ENCODE measurements at regions not wholly inside any gene's neighbourhood (a gene's known extent, or its start where the extent isn't known, plus 50 kb on each side); places are given as distances from the start of the nearest gene placed in this dataset.

GRCh38 chrX:9149501-9150245 is 115.7 kb upstream of the FAM9B start:
- Histone ChIP-seq H3K4me1 (no peaks in the 10 kb centered on the region), H3K36me3 (no peaks in the 10 kb centered on the region), H3K27me3 (no peaks in the 10 kb centered on the region), H3K9me3 (no peaks in the 10 kb centered on the region), H3K4me3 (ENCODE audit: low read depth, low read length) (no peak overlapping the region)
- DNase-seq, result no peak
- no peak for TF ChIP-seq CTCF (IDR thresholded peaks at IDR 0.05; ENCODE audit: low read depth, low read length)

GRCh38 chrX:9151772-9152307 is 117.9 kb upstream of the FAM9B start:
- Histone ChIP-seq H3K4me1 (no peaks in the 10 kb centered on the region), H3K27me3 (no peaks in the 10 kb centered on the region), H3K9me3 (no peaks in the 10 kb centered on the region), H3K4me3 (ENCODE audit: low read depth, low read length) (no peak overlapping the region), H3K36me3 (no peaks in the 10 kb centered on the region)
- no peak for TF ChIP-seq CTCF (IDR thresholded peaks at IDR 0.05; ENCODE audit: low read depth, low read length)
- DNase-seq, result no peak

- H3K27me3 ChIP-seq, result no peaks in the 10 kb centered on the region
- H3K36me3 ChIP-seq, result no peaks in the 10 kb centered on the region
- H3K4me1 ChIP-seq, result no peaks in the 10 kb centered on the region
- H3K4me3 ChIP-seq (ENCODE audit: low read depth, low read length), result no peak overlapping the region
- no peak for DNase-seq
- no peaks in the 10 kb centered on the region for H3K9me3 ChIP-seq
- no peak for TF ChIP-seq CTCF (IDR thresholded peaks at IDR 0.05; ENCODE audit: low read depth, low read length)
These were observed 119.4 kb upstream of the FAM9B start for GRCh38 chrX:9153300-9153699.

- no peaks in the 10 kb centered on the region for H3K27me3 ChIP-seq
- no peak overlapping the region for H3K4me3 ChIP-seq (ENCODE audit: low read depth, low read length)
- H3K36me3 ChIP-seq, result no peaks in the 10 kb centered on the region
- no peak for TF ChIP-seq CTCF (IDR thresholded peaks at IDR 0.05; ENCODE audit: low read depth, low read length)
- no peaks in the 10 kb centered on the region for H3K9me3 ChIP-seq
- H3K4me1 ChIP-seq, result no peaks in the 10 kb centered on the region
- no peak for DNase-seq
These were observed 124.7 kb upstream of the FAM9B start for GRCh38 chrX:9158611-9159010.

- Histone ChIP-seq H3K27me3 (no peaks in the 10 kb centered on the region), H3K9me3 (no peaks in the 10 kb centered on the region), H3K4me3 (ENCODE audit: low read depth, low read length) (no peak overlapping the region), H3K36me3 (no peaks in the 10 kb centered on the region), H3K4me1 (no peaks in the 10 kb centered on the region)
- no peak for TF ChIP-seq CTCF (IDR thresholded peaks at IDR 0.05; ENCODE audit: low read depth, low read length)
- DNase-seq, result no peak
These were observed 126.9 kb upstream of the FAM9B start for GRCh38 chrX:9160698-9161329.

GRCh38 chrX:9162698-9163097 is 128.8 kb upstream of the FAM9B start:
- H3K4me3 ChIP-seq (ENCODE audit: low read depth, low read length), result no peak overlapping the region
- TF ChIP-seq CTCF (IDR thresholded peaks at IDR 0.05; ENCODE audit: low read depth, low read length), result no peak
- H3K27me3 ChIP-seq, result no peaks in the 10 kb centered on the region
- H3K4me1 ChIP-seq, result no peaks in the 10 kb centered on the region
- DNase-seq, result no peak
- H3K36me3 ChIP-seq, result no peaks in the 10 kb centered on the region
- no peaks in the 10 kb centered on the region for H3K9me3 ChIP-seq
